HG03064 (cell line): ENCODE measurements at regions not wholly inside any gene's neighbourhood (a gene's known extent, or its start where the extent isn't known, plus 50 kb on each side); places are given as distances from the start of the nearest gene placed in this dataset.
"Not testable (repeated sequence)": the region's sequence is repeated elsewhere in the genome, so short reads cannot be mapped to it uniquely, and the experiment has no call there.

Source experiments
- ATAC-seq: cut with Tn5 transposase; IDR thresholded peaks from one replicate; pipeline ENCODE4 v1.9.1; 2021; ENCODE audit warnings: low read depth; ENCODE audit not compliant: unreplicated experiment

DNA sequence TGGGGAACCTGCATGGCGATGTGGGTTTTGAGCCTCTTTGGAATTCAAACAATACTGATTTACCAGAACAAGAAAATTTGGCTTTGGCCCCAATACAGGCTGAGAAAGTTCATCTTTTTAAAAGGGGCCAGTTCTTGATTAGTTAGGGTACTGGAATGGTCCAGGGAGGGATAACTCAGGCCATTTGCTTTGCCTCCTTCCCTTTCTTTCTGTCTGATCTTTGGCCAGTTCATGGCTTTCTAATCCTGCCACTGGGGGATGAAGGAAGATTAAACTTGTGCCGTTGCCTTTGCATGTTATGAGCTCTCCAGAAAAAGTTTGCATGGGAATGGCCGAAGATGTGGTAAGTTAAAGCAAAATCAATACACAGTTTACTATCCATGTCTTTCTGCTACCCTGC lies 78.4 kb downstream of the ADAMTS15 start:
- ATAC-seq = no peak

DNA sequence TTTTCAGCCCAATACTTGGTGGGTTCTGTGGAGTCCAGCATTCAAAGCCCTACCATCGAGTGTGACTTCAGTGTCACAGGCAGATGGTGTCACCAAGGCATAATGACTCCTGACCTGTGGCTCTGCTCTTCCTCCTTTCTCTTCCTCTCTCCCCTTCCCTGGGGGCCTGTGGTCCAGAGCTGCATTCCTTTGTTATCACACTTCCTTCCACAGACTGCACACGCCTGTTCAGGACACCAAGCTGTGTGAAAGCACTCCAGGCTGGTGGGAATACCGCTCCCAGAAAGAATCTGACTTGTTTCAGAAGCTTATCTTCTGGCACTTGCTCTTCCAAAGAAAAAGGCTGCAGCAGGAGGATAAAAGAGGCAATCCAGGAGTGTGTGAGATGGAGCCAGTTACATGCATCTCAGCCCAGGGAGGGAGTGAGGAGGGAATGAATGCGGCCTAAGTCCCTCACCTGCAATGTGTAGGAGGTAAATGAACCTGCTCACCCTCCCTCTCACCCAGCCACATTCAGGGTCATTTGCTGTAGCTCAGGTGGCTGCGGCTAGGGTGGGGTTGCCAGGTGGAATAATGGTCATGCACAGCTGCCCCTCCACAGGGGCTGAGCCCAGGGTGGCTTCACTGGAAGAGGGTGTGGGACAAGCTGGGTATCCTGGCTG lies 79.3 kb downstream of the ADAMTS15 start:
- ATAC-seq = no peak

DNA sequence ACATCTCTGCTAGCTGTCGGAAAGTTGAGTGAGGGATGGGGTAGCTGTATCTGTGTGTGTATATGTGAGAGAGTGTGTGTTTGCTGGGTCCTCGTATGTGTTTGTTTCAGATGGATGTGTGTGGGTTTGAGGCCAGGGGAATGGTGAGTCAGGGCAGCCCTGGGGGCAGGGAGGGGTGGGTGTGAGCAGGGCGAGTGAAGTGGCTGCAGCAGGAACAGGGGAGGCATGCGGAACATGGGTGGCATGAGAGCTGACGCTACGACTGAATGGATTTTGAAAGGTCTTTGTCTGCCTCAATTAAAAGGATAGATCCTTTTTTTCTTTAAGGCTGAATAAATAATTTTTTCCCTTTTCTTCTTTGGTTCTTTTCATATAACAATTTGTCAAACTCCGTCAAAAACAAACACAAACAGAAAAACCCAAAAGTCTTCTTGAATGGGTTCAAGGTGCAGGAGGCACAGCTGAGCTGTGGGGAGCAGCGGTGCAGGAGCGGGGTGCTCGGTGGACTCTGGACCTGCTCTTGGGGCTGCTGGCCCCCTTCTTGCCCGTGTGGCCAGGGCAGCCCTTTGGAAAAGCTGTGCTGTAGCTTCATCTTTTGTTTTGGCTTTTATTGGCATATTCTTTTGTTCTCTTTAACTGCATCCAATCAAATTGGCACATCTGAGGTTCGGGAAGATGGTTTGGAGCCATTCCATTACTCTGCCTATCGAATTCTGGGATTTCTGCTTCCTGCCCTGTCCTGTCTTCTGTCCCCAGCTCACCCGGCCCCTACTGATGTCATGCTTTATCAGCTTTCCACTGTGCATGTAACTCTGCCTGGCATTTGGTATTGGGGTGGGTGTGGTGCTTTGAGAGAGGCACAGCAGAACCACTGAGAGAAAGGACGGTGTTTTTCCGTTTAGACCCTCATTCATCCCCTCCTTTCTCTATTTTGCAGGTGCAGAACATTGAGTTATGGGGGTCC lies 80.1 kb downstream of the ADAMTS15 start:
- no peak for ATAC-seq

DNA sequence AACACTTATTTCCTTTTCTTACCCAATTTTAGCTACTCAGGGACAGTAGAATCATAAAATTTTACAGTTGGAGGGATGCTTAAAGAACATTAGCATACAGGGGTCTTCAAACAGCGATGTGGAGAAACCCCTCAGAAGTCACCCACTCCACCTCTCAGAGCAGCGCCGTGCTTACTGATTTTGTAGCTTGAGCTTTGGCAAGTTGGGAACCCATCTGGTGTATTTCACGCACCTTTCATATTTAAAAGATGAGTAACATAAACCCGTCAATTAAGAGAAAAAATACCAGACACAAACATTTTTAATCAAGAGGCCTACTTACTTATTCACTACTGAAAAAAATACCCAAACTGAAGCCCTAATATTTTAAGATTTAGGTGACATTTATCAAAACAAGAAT lies 80.9 kb downstream of the ADAMTS15 start:
- no peak for ATAC-seq

DNA sequence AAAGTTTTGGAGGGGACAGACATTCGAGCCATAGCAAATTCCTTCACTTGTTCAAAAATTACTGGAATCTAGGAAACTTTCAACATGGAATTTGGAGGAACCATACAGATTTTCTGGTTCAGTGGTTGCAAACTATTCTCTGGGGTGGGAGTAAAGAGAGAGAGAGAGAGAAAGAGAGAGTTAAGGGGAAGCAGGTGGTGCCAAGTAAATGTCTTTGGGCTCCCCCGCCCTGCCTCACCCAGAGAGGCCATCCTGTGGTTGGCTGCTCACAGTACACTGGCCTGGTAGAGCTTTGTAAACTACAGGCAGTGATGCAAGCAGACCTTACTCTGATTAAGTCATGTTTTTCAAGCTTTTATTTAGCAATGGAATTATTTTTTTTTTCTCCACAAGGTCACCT lies 82.6 kb downstream of the ADAMTS15 start:
- ATAC-seq = no peak

DNA sequence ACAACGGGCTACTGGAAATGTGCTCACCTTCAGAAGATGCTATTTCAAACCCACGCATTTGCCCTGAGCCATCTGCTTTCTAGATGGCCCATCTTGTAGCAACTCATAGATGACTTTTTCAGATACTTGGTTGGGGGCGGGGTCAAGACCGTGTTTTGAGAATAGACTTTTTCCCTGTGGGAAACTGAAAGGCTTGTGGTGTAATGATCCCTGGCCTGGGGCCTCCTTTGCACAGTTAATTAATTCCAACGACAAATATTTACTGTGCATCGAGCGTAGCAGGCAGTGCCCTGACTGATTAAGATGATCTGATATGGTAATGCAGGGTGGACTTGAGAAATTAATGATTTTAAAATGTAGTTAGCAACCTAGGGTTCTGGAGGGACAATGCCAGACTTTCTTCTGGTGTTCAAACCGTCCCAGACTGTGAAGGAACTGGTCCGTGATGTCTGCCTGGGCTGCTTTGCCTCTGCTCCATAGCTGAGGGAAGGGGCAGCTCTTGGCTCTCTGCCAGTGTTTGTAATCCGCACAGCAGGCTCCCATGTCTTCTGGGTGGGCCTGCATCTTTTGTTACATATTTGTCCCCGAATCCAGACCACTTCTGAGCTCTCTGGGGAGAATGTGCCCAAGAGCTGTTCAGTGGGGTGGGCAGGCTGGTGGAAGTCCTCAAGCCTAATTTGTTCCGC lies 84.8 kb downstream of the ADAMTS15 start:
- no peak for ATAC-seq

DNA sequence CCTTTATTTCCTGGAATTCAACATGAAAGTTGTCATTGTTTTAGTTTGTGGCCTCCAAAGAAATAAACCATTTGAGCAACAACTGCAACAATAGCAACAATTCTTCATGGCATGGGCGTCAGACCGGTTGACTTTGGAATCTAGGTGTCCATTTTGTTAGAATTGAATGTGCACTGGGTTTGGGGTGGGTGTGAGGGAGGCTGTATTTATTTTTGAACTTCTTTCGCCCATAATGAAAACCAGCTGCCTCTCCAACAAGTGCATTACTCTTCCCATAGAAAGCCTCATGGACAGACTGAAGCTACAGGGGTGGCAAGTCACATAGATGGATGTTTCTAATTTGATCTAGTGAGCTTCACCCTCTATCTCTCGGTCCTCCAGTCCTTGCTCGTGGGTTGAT lies 85.4 kb downstream of the ADAMTS15 start:
- ATAC-seq = no peak

DNA sequence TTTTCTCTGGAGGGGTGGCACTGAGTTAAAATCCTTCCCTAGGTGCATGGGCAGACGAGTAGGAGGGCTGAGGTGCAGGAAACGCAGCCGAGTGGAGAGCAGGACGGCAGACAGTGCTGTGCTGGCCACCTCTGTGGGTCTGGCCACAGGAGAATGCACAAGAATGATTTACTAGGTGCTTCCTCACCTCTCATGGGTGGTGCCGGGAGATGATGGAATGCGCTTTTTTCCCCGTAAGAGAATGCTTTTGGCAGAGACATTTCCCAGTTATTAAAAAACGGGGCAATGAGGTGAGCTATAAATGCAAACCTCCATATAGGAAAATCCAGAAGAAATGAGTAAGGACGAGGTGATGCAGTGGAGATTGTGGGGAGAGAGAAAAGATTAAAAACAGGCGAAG lies 86.1 kb downstream of the ADAMTS15 start:
- ATAC-seq = no peak

DNA sequence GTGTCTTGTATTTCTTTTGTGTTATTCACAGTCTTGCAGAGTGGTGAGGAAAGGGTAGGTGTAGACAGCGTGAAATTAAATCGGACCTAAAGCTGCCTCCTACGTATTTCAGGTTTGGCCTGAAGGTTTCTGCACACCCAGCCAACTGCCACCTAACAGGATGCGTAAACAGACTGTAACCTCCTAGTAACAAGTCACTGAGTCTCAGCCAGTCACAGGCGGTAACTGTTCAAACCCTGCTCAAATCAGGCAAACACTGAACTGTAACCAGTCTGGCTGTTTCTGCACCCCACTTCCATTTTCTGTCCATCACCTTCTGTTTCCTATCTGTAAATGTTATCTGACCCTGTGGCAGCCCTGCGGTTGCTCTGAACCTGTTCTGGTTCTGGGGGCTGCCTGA lies 87.1 kb downstream of the ADAMTS15 start:
- ATAC-seq = no peak

DNA sequence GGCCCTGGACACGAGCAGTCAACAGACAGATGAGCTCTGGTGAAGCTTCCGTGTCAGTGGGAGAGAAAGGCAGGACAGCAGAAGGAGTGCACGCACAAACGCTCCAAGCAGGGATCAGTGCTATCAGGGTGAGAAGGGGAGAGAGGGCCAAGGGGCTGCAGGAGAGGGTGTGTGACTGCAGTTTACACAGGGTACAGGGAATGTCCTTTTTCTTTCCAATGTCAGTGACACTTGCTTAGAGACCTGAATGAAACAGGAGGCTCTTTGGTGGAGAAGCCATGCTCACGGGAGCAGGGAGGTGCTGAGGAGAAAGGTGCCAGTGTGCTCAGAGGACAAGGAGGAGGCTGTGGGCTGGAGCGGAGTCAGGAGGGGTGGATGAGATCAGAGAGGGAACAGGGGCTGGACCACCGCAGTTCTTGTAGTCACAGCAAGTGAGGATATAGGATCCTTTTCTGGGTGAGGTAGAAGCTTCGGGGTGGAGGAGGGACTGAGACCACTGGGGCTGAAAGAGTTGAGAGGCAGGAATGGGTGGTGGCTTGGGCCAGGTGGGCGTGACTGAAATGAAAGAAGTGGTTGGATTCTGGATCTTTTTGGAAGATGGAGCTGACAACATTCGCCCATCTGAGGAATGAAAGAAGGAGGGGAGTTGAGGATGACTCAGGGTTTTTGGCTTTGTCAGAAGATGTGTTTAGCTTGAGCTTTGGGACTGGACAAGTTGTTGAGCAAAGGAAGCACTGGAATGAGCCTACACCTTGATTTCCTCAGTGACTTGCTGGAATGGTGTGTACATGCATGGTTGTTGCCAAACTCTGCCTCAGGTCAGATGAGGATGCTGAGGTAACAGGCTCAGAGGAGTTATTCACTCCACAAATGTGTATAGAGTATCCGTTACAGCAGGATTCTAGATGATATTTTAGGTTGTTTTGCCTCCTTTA lies 87.9 kb downstream of the ADAMTS15 start:
- ATAC-seq = no peak

DNA sequence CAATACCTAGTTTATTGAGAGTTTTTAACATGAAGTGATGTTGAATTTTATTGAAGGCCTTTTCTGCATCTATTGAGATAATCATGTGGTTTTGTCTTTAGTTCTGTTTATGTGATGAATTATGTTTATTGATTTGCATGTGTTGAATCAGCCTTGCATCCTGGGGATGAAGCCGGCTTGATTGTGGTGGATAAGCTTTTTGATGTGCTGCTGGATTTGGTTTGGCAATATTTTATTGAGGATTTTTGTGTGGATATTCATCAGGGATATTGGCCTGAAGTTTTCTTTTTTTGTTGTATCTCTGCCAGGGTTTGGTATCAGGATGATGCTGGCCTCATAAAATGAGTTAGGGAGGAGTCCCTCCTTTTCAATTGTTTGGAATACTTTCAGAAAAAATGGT lies 91.2 kb downstream of the ADAMTS15 start:
- not testable (repeated sequence) for ATAC-seq

DNA sequence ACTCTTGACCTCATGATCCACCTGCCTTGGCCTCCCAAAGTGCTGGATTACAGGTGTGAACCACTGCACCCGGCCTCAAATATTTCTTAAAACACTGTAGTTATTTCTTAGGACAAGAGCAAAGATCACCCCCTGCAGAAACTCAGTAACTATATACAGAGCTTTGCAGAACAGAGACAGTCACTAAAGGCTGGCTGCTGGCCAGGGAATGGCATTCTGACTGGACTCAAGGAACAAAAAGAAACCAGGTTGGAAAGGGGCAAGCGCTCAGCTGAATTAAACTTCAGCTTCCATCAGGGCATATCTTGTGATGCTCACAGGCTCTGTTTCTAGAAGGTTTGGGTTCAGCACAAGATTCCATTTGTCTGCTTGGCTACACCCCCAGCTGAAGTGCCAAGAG lies 95.8 kb downstream of the ADAMTS15 start:
- no peak for ATAC-seq

DNA sequence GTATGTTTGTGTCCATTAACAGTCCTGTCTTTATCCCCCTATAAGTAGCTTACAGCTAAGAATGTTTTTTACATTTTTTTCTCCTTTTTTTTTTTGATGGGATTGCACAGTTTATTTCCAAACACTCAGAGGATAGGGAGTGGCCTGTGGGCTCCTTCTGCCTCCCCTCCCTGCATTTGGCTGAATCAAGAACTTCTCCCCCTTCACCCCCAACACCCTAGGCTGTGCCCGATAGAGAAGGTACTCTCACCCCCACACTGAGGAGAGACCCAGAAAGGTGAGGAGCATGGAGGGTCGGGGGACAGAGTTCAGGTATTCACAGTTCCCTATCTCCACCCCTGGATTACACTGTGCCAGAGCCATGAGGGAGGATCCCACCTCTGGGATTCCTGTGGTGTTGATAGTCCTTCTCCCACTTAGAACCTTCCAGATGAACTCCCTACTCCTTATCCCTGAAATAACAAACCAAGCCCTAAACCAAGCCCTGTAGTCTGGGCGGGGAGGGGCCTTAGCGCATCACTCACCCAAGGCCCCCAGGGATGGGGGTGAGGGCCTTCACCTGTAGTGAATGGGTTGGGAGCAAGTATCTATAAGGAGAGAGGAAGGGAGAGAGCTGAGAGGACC lies 97.1 kb downstream of the ADAMTS15 start:
- ATAC-seq = no peak

DNA sequence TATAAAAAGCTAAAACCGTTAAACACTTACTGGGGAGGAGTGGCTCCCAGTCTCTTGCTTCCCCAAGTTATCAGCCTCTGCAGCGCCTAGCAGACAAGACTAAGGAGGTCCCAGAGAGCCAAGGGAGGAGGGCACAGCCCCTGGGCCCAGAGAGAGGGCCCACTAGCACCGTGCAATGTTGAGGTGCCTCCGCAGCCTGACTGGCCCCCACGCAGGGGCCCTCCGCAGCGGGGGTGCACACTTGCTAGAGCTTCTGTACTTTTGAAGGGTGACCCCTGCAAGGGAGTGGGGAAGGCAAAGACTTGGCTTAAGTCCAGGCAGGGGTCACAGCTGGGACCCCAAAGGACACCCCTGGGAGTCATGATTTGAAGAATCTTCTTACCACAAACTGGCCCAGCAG lies 98.0 kb downstream of the ADAMTS15 start:
- ATAC-seq = no peak

DNA sequence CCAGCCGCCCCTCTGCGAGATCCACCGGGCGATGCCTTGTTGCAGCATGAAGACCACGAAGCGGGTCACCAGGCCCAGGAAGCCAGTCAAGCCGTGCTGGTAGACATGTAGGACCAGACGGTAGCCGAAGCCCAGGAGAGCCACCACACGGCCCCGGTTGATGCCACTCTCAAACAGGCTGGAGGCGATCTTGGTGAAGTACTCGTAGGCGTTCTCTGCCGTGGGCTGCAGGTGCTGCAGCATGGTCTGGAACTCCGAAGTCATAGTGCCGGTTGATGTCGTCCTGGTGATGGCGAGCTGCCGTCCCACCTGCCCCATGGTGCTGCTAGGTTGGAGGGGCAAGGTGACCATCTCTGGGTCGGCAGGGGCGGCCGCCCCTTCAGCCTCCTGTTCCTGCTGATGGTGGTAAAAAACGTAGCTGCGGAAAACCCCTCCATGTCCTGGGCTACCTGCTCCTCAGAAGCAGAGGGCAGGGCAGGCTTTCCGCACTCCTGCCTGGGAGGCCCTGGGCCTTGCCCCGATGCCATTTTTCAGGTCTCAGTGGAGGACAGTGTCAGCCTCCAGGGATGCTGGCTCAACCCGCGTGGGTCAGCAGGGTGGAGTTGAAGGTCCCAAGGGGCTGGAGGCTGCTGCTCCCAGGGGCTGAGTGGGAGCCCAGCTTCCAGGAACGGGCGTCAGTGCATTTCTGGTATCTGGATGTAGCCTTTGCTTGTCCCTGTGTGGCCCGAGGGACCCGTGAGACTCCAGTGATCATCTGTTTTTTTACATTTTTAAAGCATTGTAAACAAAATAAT lies 98.7 kb downstream of the ADAMTS15 start:
- no peak for ATAC-seq

DNA sequence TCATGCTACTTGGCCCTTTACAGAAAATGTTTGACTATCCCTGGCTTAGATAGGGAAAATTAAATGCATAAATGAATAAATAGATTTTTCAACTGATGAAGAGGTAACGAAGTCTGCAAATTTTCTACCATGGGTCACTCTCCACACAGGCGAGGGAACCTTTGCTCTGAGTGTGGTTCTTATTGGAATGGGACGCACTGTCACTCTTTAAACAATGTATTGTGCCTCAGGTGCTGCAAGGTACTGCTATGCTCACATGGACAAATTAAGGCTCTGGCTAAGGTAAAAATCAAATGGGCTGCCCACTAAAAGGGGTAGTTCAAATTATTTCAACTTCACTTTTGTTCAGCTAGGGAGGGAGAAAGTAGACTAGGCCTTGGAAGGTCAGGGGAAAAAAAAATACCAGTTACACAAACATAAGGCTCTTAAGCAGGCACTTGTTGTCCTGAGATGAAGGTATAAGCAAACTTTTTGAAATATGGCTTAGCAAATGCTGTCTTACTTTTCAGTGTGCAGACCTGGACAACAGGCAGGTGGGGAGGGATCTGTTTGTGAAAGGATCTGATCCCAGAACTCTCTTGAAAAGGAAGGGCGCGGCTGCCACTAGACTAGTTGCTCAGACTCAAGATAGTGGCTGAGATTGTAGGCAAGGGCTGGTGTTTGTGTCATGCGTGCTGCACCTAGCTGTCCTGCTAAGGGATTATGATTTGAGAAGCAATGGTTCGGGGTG lies 99.5 kb downstream of the ADAMTS15 start:
- no peak for ATAC-seq

DNA sequence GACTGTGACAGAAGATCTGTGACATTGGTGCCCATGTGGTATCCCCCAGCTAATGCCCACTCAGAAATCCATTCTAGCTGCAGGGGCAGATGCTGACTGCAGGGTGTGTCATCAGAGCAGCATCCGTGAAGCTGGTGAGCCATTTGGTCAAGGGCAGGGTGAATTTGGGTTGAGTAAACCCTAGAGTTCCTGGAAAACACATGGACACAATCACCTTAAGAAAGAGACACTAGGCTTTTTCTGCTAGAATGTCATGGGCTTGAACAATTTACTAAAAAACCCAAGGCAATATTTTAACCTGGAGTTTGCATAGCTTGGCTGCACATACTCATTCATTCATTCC lies 100.0 kb downstream of the ADAMTS15 start:
- ATAC-seq = no peak

DNA sequence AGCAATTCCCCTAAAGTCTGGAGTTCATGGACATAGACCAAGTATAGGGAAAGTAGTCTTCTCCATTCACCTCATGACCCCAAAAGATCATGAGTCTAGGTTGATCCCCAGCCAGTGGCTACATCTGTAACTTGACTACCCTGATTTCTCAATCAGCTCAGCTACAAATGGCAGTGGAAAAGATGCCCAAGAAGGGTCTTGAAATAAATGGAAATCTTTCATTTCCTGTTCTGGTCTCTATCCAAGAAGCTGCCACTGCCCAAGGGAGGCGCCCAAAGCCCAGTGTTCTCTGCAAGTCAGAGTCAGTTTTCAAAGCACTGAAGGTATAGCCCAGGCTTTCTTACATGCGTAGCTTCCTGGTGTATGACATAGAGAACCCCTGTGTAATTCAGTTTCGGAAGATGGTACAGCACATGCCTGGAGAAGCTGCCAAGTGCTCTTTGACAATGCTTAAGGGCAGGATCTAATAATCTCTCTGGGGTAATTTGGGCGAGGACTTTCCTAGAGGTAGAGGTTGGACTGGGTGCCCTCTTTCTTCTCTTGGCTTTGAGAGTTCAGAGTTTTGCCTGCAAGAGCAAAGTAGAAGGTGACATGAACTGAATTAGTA lies 101.1 kb downstream of the ADAMTS15 start:
- no peak for ATAC-seq
